H1 (cell line): ENCODE measurements at regions not wholly inside any gene's neighbourhood (a gene's known extent, or its start where the extent isn't known, plus 50 kb on each side); places are given as distances from the start of the nearest gene placed in this dataset.

Experiments used
- CTCF ChIA-PET: fragments of 300-600 bp; sonication (Branson Sonifier 250); formaldehyde crosslinking; loops from one replicate; lab custom pipeline; 2021; ENCODE audit not compliant: partially characterized antibody; lab: Charles Lee
- POLR2A ChIA-PET: fragments of 300-600 bp; sonication (Branson Sonifier 250); formaldehyde crosslinking; loops from one replicate; lab custom pipeline; 2021; ENCODE audit warnings: inconsistent platforms; ENCODE audit not compliant: partially characterized antibody; lab: Charles Lee
- DNase-seq, 2 experiments: peaks; one replicate each; pipeline versions ENCODE4 v3.0.0 to v3.0.0-alpha.2; 2010 to 2022; ENCODE audit warnings: low spot score in 2 of 2, low read depth in 1 of 2, mixed read lengths in 1 of 2
- FAIRE-seq: peaks from 2 replicates; lab custom pipeline; 2011; peaks lifted over from hg19 to GRCh38; lab: Jason Lieb, UNC
- H2AFZ ChIP-seq: 2 replicates; pipeline ENCODE4 v1.8.1; 2012; ENCODE audit warnings: low read length, inconsistent platforms
- H2AK5ac ChIP-seq: 2 replicates; pipeline ENCODE4 v1.6.1; 2013; ENCODE audit warnings: low read depth, low read length
- H2BK120ac ChIP-seq: replicated peaks from 2 replicates; pipeline ENCODE3; 2013; ENCODE audit warnings: low read depth, low read length, inconsistent platforms
- H2BK12ac ChIP-seq: 2 replicates; pipeline ENCODE4 v1.6.1; 2013; ENCODE audit warnings: low read depth, low read length
- H2BK15ac ChIP-seq: 2 replicates; pipeline ENCODE4 v1.6.1; 2013; ENCODE audit warnings: low read length
- H2BK20ac ChIP-seq: 2 replicates; pipeline ENCODE4 v1.6.1; 2013; ENCODE audit warnings: low read length
- H2BK5ac ChIP-seq: 2 replicates; pipeline ENCODE4 v1.6.1; 2013; ENCODE audit warnings: low read depth, low read length
- H3K14ac ChIP-seq: 2 replicates; pipeline ENCODE4 v1.6.1; 2013; ENCODE audit warnings: inconsistent platforms; ENCODE audit not compliant: insufficient read length
- H3K18ac ChIP-seq: 2 replicates; pipeline ENCODE4 v1.6.1; 2013; ENCODE audit warnings: low read length; ENCODE audit errors: extremely low read depth
- H3K23ac ChIP-seq: 2 replicates; pipeline ENCODE4 v1.6.1; 2013; ENCODE audit warnings: inconsistent platforms; ENCODE audit not compliant: insufficient read length
- H3K23me2 ChIP-seq: 2 replicates; pipeline ENCODE4 v1.6.1; 2013; ENCODE audit warnings: low read depth, low read length
- H3K27ac ChIP-seq: 2 replicates; pipeline ENCODE4 v1.6.1; 2011; ENCODE audit warnings: low read depth, low read length, inconsistent platforms
- H3K27me3 ChIP-seq, 4 experiments: replicated peaks in 1 of 4; 1 replicate in 1 of 4; 2 replicates in 3 of 4; pipeline versions ENCODE4 v1.6.1 to v1.8.1; 2011 to 2013; ENCODE audit warnings: low read length in 3 of 4, mild to moderate bottlenecking in 3 of 4, inconsistent platforms in 2 of 4, mixed read lengths in 2 of 4, moderate library complexity in 1 of 4; ENCODE audit not compliant: control insufficient read depth in 3 of 4, insufficient read depth in 3 of 4; ENCODE audit errors: extremely low read depth in 1 of 4
- H3K36me3 ChIP-seq, 4 experiments: 2 replicates each; pipeline versions ENCODE4 v1.6.1 to v1.8.1; 2011 to 2013; ENCODE audit warnings: mild to moderate bottlenecking in 4 of 4, low read length in 3 of 4, moderate library complexity in 2 of 4, control low read depth in 1 of 4, inconsistent platforms in 1 of 4; ENCODE audit not compliant: insufficient read depth in 4 of 4, control insufficient read depth in 2 of 4
- H3K4ac ChIP-seq: replicated peaks from 2 replicates; pipeline ENCODE3; 2013; ENCODE audit warnings: low read length, low read depth, mixed read lengths, inconsistent platforms; ENCODE audit not compliant: insufficient read length
- H3K4me1 ChIP-seq, 4 experiments: replicated peaks in 1 of 4; 1 replicate in 1 of 4; 2 replicates in 3 of 4; pipeline versions ENCODE4 v1.6.1 to v1.8.1; 2011 to 2013; ENCODE audit warnings: low read length in 3 of 4, inconsistent platforms in 2 of 4, mixed read lengths in 1 of 4; ENCODE audit not compliant: insufficient read depth in 4 of 4, control insufficient read depth in 3 of 4
- H3K4me2 ChIP-seq, 2 experiments: 2 replicates each; pipeline versions ENCODE4 v1.6.1 to v1.8.1; 2011 to 2013; ENCODE audit warnings: low read depth in 2 of 2, low read length in 2 of 2, control low read depth in 1 of 2, inconsistent platforms in 1 of 2, mild to moderate bottlenecking in 1 of 2; ENCODE audit not compliant: insufficient read depth in 1 of 2
- H3K4me3 ChIP-seq, 4 experiments: fragments of 200-600, 300-600 bp in 1 of 4; sonication (generic), shearing (Covaris generic), sonication (Bioruptor Twin) in 1 of 4; 2 replicates each; pipeline versions ENCODE4 v1.5.1 to v1.8.1; 2011 to 2016; ENCODE audit warnings: low read length in 4 of 4, low read depth in 3 of 4, control low read depth in 2 of 4, inconsistent platforms in 2 of 4, mild to moderate bottlenecking in 2 of 4, mixed read lengths in 1 of 4, moderate library complexity in 1 of 4; ENCODE audit not compliant: insufficient read depth in 2 of 4; ENCODE audit errors: extremely low read depth in 1 of 4
- H3K56ac ChIP-seq: replicated peaks from 2 replicates; pipeline ENCODE3; 2013; ENCODE audit warnings: low read depth, mild to moderate bottlenecking, mixed read lengths, low read length, inconsistent platforms; ENCODE audit not compliant: insufficient read length
- H3K79me1 ChIP-seq: 2 replicates; pipeline ENCODE4 v1.6.1; 2013; ENCODE audit warnings: low read depth, low read length, control low read depth
- H3K79me2 ChIP-seq, 2 experiments: 2 replicates each; pipeline versions ENCODE4 v1.6.1 to v1.8.1; 2012 to 2013; ENCODE audit warnings: low read length in 2 of 2, mild to moderate bottlenecking in 2 of 2, inconsistent platforms in 1 of 2; ENCODE audit not compliant: insufficient read depth in 2 of 2, control insufficient read depth in 1 of 2
- H3K9ac ChIP-seq, 4 experiments: replicated peaks in 1 of 4; 1 replicate in 1 of 4; 2 replicates in 3 of 4; pipeline versions ENCODE4 v1.6.1 to v1.8.1; 2011 to 2013; ENCODE audit warnings: low read depth in 3 of 4, low read length in 3 of 4, control low read depth in 2 of 4, mild to moderate bottlenecking in 2 of 4, moderate library complexity in 2 of 4, inconsistent platforms in 1 of 4; ENCODE audit errors: extremely low read depth in 1 of 4
- H3K9me3 ChIP-seq, 2 experiments: 2 replicates each; pipeline versions ENCODE4 v1.6.1 to v1.8.1; 2012 to 2013; ENCODE audit warnings: mild to moderate bottlenecking in 2 of 2, moderate library complexity in 2 of 2, control low read depth in 1 of 2, inconsistent platforms in 1 of 2, low read depth in 1 of 2, low read length in 1 of 2, mixed read lengths in 1 of 2; ENCODE audit not compliant: insufficient read depth in 2 of 2
- H4K20me1 ChIP-seq, 2 experiments: replicated peaks in 1 of 2; 2 replicates each; pipeline versions ENCODE3 to v1.8.1; 2011 to 2013; ENCODE audit warnings: inconsistent platforms in 2 of 2, low read length in 2 of 2, mild to moderate bottlenecking in 1 of 2; ENCODE audit not compliant: insufficient read depth in 2 of 2, control insufficient read depth in 1 of 2
- H4K5ac ChIP-seq: 2 replicates; pipeline ENCODE4 v1.6.1; 2013; ENCODE audit warnings: low read length, low read depth, mixed read lengths, inconsistent platforms; ENCODE audit not compliant: insufficient read length
- H4K8ac ChIP-seq: 2 replicates; pipeline ENCODE4 v1.8.0; 2013; ENCODE audit warnings: mild to moderate bottlenecking, moderate library complexity, low read length, inconsistent platforms; ENCODE audit not compliant: insufficient read depth; ENCODE audit errors: extremely low read depth
- H4K91ac ChIP-seq: replicated peaks from 2 replicates; pipeline ENCODE3; 2013; ENCODE audit warnings: low read length, mixed read lengths, inconsistent platforms; ENCODE audit not compliant: insufficient read length
- CBX8 ChIP-seq: fragments of 300-800, 300-1000 bp; sonication (generic); IDR thresholded peaks from 2 replicates; pipeline ENCODE4 v1.7.1; 2016; ENCODE audit warnings: low read depth, low read length, borderline replicate concordance
- GABPA ChIP-seq: IDR thresholded peaks from 2 replicates; pipeline ENCODE4 v1.6.1; 2011; ENCODE audit warnings: mild to moderate bottlenecking, low read length, moderate library complexity, borderline replicate concordance; ENCODE audit not compliant: insufficient read depth
- JUND ChIP-seq: IDR thresholded peaks from 2 replicates; pipeline ENCODE4 v1.6.1; 2011; ENCODE audit warnings: mild to moderate bottlenecking, improper control_type of control experiment, low read length
- NRF1 ChIP-seq: IDR thresholded peaks from 2 replicates; pipeline ENCODE4 v1.6.1; 2011; ENCODE audit warnings: mild to moderate bottlenecking, low read depth, low read length, improper control_type of control experiment
- POU5F1 ChIP-seq: IDR thresholded peaks from 2 replicates; pipeline ENCODE4 v1.6.1; 2011; ENCODE audit warnings: low read depth, mild to moderate bottlenecking, low read length, moderate library complexity
- RXRA ChIP-seq: IDR thresholded peaks from 2 replicates; pipeline ENCODE4 v1.6.1; 2011; ENCODE audit warnings: low read depth, mild to moderate bottlenecking, low read length, moderate library complexity; ENCODE audit not compliant: insufficient read depth
- SP2 ChIP-seq: IDR thresholded peaks from 2 replicates; pipeline ENCODE4 v1.6.1; 2012; ENCODE audit warnings: mild to moderate bottlenecking, low read length, inconsistent platforms
- WGBS, 2 experiments: shearing (Covaris generic) in 1 of 2; methylation state at CpG; one replicate each; pipeline versions ENCODE4 v1.1.6 to v1.1.7; 2013 to 2015; ENCODE audit warnings: low lambda C conversion rate in 2 of 2, mixed read lengths in 2 of 2, inconsistent platforms in 1 of 2, low coverage in 1 of 2, missing lambda C conversion rate in 1 of 2; ENCODE audit not compliant: insufficient replicate concordance in 2 of 2, insufficient coverage in 1 of 2, insufficient read length in 1 of 2; ENCODE audit errors: extremely low coverage in 1 of 2, missing lambda C conversion rate in 1 of 2; 5-methylcytosine and 5-hydroxymethylcytosine counted together

- no peaks in the 10 kb centered on the region for H3K36me3 ChIP-seq
- TF ChIP-seq POU5F1 (no peak), RXRA (no peak), JUND (no peak), NRF1 (no peak), GABPA (no peak), SP2 (no peak), CBX8 (no peak)
- TF ChIP-seq, all 59 proteins: peak for 0
- H3K27me3 ChIP-seq, result no peaks in the 10 kb centered on the region; a peak in 1 of 7 replicates
- H4K8ac ChIP-seq, result no peak overlapping the region
- no peak overlapping the region for H3K4ac ChIP-seq
- H3K23me2 ChIP-seq, result no peaks in the 10 kb centered on the region
- H3K14ac ChIP-seq, result no peak overlapping the region
- 90 to 100% methylated on average over 1 to 5 of the region's 5 CpGs for WGBS, 2 experiments
- no peak overlapping the region for H2BK15ac ChIP-seq
- ChIA-PET POLR2A (no interaction called here), CTCF (interaction anchor here (0.6 kb wide), 1 partner anchor 9 kb away, joined by 3 read pairs; no protein-coding TSS in a partner anchor)
- H3K56ac ChIP-seq, result no peak overlapping the region
- no peak for FAIRE-seq
- no peak overlapping the region for H3K23ac ChIP-seq
- no peaks in the 10 kb centered on the region for H3K79me2 ChIP-seq
- H2AFZ ChIP-seq, result no peak overlapping the region
- no peaks in the 10 kb centered on the region for H4K20me1 ChIP-seq
- H4K91ac ChIP-seq, result no peak overlapping the region
- H2BK120ac ChIP-seq, result no peak overlapping the region
- no peak overlapping the region for H3K27ac ChIP-seq
- H2BK20ac ChIP-seq, result no peak overlapping the region
- H3K9me3 ChIP-seq, result no peaks in the 10 kb centered on the region
- H2BK12ac ChIP-seq, result no peak overlapping the region
- H4K5ac ChIP-seq, result no peak overlapping the region
- no peak overlapping the region for H2AK5ac ChIP-seq
- DNase-seq, result no peak
- H3K9ac ChIP-seq, result no peak overlapping the region
- H3K79me1 ChIP-seq, result no peaks in the 10 kb centered on the region
- no peak overlapping the region for H3K18ac ChIP-seq
- H3K4me2 ChIP-seq, result no peak overlapping the region
- H3K4me1 ChIP-seq, result peaks cover 0 to 3% (median 0%) of the 10 kb centered on the region in 4 experiments; a peak in 3 of 7 replicates
- no peak overlapping the region for H3K4me3 ChIP-seq
- H2BK5ac ChIP-seq, result no peak overlapping the region
These were observed 590.3 kb upstream of the GOT2 start for GRCh38 chr16:59324462-59324861.
